ENCODE measurements at regions not wholly inside any gene's neighbourhood (a gene's known extent, or its start where the extent isn't known, plus 50 kb on each side); places are given as distances from the start of the nearest gene placed in this dataset.

DNA sequence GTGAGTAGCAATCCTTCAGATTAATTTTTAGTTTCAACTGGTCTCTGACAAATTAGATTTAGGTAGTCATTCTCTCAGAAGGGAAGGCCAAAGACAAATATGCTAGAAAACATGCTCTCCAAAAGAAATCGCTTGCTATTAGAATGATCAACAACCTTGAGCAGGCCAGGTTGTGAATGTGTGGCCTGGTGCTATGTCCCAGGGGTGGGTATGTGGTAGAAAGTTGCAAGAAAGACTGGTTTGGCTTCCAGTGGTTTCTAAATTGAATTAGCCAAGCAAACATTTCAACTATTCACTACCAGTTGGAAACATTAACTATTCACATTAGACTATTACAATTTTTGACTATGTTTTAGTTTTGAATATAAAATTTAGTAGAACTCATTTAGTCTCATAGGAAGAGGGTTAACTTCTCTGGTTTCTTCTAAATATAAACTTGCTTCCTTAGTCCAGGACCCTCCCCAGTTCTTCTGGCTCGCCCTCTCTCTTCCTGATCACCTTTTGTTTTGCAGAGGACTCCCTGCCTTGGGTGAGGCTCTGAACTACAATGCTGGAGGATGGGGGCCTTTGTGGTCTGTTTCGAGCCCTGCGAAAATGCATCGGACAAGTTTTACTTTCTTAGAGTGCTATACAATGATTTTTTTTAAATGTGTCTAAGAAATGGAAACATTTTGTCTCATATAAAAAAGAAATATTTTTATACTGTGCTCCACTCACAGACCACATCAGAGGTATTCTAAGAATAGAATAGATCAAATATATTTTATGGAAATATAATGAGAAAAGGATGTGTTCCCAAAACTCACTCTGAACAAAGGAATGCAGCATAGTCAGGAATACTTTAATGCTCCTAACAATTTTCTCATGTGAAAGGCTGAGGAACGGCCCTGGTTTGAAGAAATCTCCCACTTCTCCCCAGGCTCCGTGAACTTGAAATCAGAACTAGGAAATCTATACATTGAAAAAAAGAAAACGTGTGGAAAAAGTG is 375.0 kb upstream of the ZEB2 start:
- no peaks in the 10 kb centered on the region for H3K27me3 ChIP-seq (ENCODE audit: insufficient read depth, poor library complexity, severe bottlenecking)
- no peak overlapping the region for H3K4me3 ChIP-seq (replicated peaks; ENCODE audit: insufficient read depth, low read length)
- H3K27ac ChIP-seq (replicated peaks) = no peak overlapping the region
- DNase-seq (ENCODE audit: low read depth in 1 of 2, low spot score in 1 of 2) = no peak
- TF ChIP-seq, protein P1, sequence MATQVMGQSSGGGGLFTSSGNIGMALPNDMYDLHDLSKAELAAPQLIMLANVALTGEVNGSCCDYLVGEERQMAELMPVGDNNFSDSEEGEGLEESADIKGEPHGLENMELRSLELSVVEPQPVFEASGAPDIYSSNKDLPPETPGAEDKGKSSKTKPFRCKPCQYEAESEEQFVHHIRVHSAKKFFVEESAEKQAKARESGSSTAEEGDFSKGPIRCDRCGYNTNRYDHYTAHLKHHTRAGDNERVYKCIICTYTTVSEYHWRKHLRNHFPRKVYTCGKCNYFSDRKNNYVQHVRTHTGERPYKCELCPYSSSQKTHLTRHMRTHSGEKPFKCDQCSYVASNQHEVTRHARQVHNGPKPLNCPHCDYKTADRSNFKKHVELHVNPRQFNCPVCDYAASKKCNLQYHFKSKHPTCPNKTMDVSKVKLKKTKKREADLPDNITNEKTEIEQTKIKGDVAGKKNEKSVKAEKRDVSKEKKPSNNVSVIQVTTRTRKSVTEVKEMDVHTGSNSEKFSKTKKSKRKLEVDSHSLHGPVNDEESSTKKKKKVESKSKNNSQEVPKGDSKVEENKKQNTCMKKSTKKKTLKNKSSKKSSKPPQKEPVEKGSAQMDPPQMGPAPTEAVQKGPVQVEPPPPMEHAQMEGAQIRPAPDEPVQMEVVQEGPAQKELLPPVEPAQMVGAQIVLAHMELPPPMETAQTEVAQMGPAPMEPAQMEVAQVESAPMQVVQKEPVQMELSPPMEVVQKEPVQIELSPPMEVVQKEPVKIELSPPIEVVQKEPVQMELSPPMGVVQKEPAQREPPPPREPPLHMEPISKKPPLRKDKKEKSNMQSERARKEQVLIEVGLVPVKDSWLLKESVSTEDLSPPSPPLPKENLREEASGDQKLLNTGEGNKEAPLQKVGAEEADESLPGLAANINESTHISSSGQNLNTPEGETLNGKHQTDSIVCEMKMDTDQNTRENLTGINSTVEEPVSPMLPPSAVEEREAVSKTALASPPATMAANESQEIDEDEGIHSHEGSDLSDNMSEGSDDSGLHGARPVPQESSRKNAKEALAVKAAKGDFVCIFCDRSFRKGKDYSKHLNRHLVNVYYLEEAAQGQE (IDR thresholded peaks at IDR 0.05; ENCODE audit: insufficient replicate concordance, low read depth) = no peak
- no peak for TF ChIP-seq CTCF (IDR thresholded peaks at IDR 0.05; ENCODE audit: insufficient read depth, low read length)
- TF ChIP-seq GABPA (IDR thresholded peaks at IDR 0.05; ENCODE audit: low read depth) = no peak
- TF ChIP-seq SPI1 (IDR thresholded peaks at IDR 0.05; ENCODE audit: borderline replicate concordance, low read depth) = no peak
- TF ChIP-seq POLR2AphosphoS5 (IDR thresholded peaks at IDR 0.05; ENCODE audit: low read depth) = no peak

GRCh38 chr2:144893464-144893863 is 373.5 kb upstream of the ZEB2 start:
- Histone ChIP-seq H3K27ac (replicated peaks) (no peak overlapping the region), H3K4me3 (replicated peaks; ENCODE audit: insufficient read depth, low read length) (no peak overlapping the region), H3K27me3 (ENCODE audit: insufficient read depth, poor library complexity, severe bottlenecking) (no peaks in the 10 kb centered on the region)
- DNase-seq (ENCODE audit: low read depth in 1 of 2, low spot score in 1 of 2) = no peak
- TF ChIP-seq, protein P1 (IDR thresholded peaks at IDR 0.05; ENCODE audit: insufficient replicate concordance, low read depth) = no peak
- no peak for TF ChIP-seq GABPA (IDR thresholded peaks at IDR 0.05; ENCODE audit: low read depth)
- TF ChIP-seq POLR2AphosphoS5 (IDR thresholded peaks at IDR 0.05; ENCODE audit: low read depth) = no peak
- TF ChIP-seq SPI1 (IDR thresholded peaks at IDR 0.05; ENCODE audit: borderline replicate concordance, low read depth) = no peak

GRCh38 chr2:144890828-144891227 is 370.9 kb upstream of the ZEB2 start:
- Histone ChIP-seq H3K27me3 (ENCODE audit: insufficient read depth, poor library complexity, severe bottlenecking) (no peaks in the 10 kb centered on the region), H3K4me3 (replicated peaks; ENCODE audit: insufficient read depth, low read length) (no peak overlapping the region), H3K27ac (replicated peaks) (no peak overlapping the region)
- TF ChIP-seq CTCF (IDR thresholded peaks at IDR 0.05; ENCODE audit: insufficient read depth, low read length) (peak; percentile 9), GABPA (IDR thresholded peaks at IDR 0.05; ENCODE audit: low read depth) (no peak)
- no peak for DNase-seq (ENCODE audit: low read depth in 1 of 2, low spot score in 1 of 2)

DNA sequence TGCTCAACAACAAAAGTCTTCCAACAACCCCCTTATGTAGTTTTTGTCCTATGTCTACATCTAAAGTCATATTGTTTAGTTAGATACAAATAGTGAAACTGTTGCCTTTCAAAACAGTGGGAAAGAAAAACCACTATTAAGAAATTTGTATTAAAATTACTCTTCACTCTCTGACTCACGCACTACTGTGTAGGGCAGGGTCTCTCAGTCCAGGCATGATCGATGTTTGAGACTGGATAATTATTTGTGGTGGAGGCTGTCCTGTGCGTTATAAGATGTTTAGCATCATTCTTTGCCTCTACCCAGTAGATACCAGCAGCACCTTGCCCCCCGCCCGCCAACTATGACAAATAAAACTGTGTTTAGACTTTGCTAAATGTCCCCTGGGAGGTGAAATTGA is 369.4 kb upstream of the ZEB2 start:
- Histone ChIP-seq H3K27me3 (ENCODE audit: insufficient read depth, poor library complexity, severe bottlenecking) (no peaks in the 10 kb centered on the region), H3K27ac (replicated peaks) (no peak overlapping the region), H3K4me3 (replicated peaks; ENCODE audit: insufficient read depth, low read length) (no peak overlapping the region)
- DNase-seq (ENCODE audit: low read depth in 1 of 2, low spot score in 1 of 2) = no peak
- TF ChIP-seq, protein P1 (IDR thresholded peaks at IDR 0.05; ENCODE audit: insufficient replicate concordance, low read depth) = no peak
- TF ChIP-seq POLR2AphosphoS5 (IDR thresholded peaks at IDR 0.05; ENCODE audit: low read depth) (no peak), CTCF (IDR thresholded peaks at IDR 0.05; ENCODE audit: insufficient read depth, low read length) (no peak), SPI1 (IDR thresholded peaks at IDR 0.05; ENCODE audit: borderline replicate concordance, low read depth) (no peak), GABPA (IDR thresholded peaks at IDR 0.05; ENCODE audit: low read depth) (no peak)

Data from HL-60 (cell line).